HEK293T (cell line): ENCODE measurements at regions not wholly inside any gene's neighbourhood (a gene's known extent, or its start where the extent isn't known, plus 50 kb on each side); places are given as distances from the start of the nearest gene placed in this dataset.

Experiments used
- CTCF ChIA-PET: fragments of 350-600 bp; formaldehyde crosslinking; extraction: SDS; loops from one replicate; lab custom pipeline; 2021; ENCODE audit warnings: antibody characterized with exemption, inconsistent platforms; lab: Yijun Ruan, JAX
- POLR2A ChIA-PET: fragments of 350-600 bp; formaldehyde crosslinking; extraction: SDS; loops from one replicate; lab custom pipeline; 2020; ENCODE audit warnings: antibody characterized with exemption, inconsistent platforms; lab: Yijun Ruan, JAX
- DNase-seq: peaks from one replicate; pipeline ENCODE4 v3.0.0; 2012; ENCODE audit warnings: mixed read lengths; ENCODE audit errors: extremely low spot score
- ARNT ChIP-seq: fragments of 450-650 bp; IDR thresholded peaks from 2 replicates; pipeline ENCODE4 v1.6.1; 2017; ENCODE audit warnings: mild to moderate bottlenecking
- BHLHE40 ChIP-seq: fragments of 450-650 bp; IDR thresholded peaks from 2 replicates; pipeline ENCODE4 v1.6.1; 2016; ENCODE audit warnings: mild to moderate bottlenecking, moderate library complexity, borderline replicate concordance
- CTBP1 ChIP-seq: fragments of 450-650 bp; IDR thresholded peaks from 2 replicates; pipeline ENCODE4 v1.6.1; 2016; ENCODE audit warnings: borderline replicate concordance
- ELF4 ChIP-seq: fragments of 450-650 bp; IDR thresholded peaks from 2 replicates; pipeline ENCODE4 v1.6.1; 2017; ENCODE audit warnings: antibody characterized with exemption
- FOXA1 ChIP-seq: fragments of 450-650 bp; IDR thresholded peaks from 2 replicates; pipeline ENCODE4 v1.6.1; 2016; ENCODE audit warnings: mild to moderate bottlenecking
- FOXK2 ChIP-seq: fragments of 450-650 bp; IDR thresholded peaks from 2 replicates; pipeline ENCODE4 v1.6.1; 2016; ENCODE audit warnings: mild to moderate bottlenecking
- FOXM1 ChIP-seq: fragments of 450-650 bp; IDR thresholded peaks from 2 replicates; pipeline ENCODE4 v1.6.1; 2017; ENCODE audit warnings: mild to moderate bottlenecking, borderline replicate concordance
- HDGF ChIP-seq: fragments of 450-650 bp; IDR thresholded peaks from 2 replicates; pipeline ENCODE4 v1.6.1; 2017; ENCODE audit warnings: antibody characterized with exemption, borderline replicate concordance
- L3MBTL2 ChIP-seq: fragments of 450-650 bp; conservative IDR thresholded peaks from 2 replicates; pipeline ENCODE4 v1.6.1; 2016; ENCODE audit warnings: mild to moderate bottlenecking
- LEF1 ChIP-seq: fragments of 450-650 bp; IDR thresholded peaks from 2 replicates; pipeline ENCODE4 v1.6.1; 2017; ENCODE audit warnings: mild to moderate bottlenecking, borderline replicate concordance
- NFRKB ChIP-seq: fragments of 450-650 bp; IDR thresholded peaks from 2 replicates; pipeline ENCODE4 v1.6.1; 2016; ENCODE audit warnings: mild to moderate bottlenecking, moderate library complexity
- SP1 ChIP-seq: fragments of 450-650 bp; IDR thresholded peaks from 2 replicates; pipeline ENCODE4 v1.6.1; 2017
- SUZ12 ChIP-seq: fragments of 450-650 bp; IDR thresholded peaks from 2 replicates; pipeline ENCODE4 v1.6.1; 2016; ENCODE audit warnings: mild to moderate bottlenecking
- TARDBP ChIP-seq: fragments of 450-650 bp; IDR thresholded peaks from 2 replicates; pipeline ENCODE4 v1.6.1; 2016
- ZNF384 ChIP-seq: fragments of 450-650 bp; IDR thresholded peaks from 2 replicates; pipeline ENCODE4 v1.6.1; 2016
- TF ChIP-seq, protein P1 (sequence below): fragments of 450-650 bp; IDR thresholded peaks from 2 replicates; pipeline ENCODE4 v1.6.1; 2016

DNA sequence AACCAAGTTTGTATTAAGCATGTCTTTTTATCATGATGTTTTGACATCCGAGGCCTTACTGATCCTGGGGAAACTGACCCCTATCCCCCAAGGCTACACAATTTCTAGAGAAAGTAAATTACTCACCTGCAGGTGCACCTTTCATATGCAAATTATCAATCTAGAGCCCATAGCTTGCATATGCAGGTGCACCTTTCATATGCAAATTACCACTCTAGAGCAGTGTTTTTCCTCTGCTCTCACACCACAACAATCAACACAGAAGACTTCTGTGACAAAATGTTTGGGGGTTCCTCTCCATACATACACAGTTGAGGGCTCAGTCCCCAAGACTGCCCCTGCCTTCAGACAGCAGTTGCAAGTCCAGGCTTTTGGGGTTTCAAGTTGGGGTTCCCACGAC lies 203.7 kb upstream of the RORB start:
- ChIA-PET CTCF (no interaction called here), POLR2A (no interaction called here)
- DNase-seq, result no peak
- no peak for TF ChIP-seq TARDBP
- TF ChIP-seq SP1, result no peak
- TF ChIP-seq FOXM1, result no peak
- no peak for TF ChIP-seq NFRKB
- TF ChIP-seq HDGF, result no peak

DNA sequence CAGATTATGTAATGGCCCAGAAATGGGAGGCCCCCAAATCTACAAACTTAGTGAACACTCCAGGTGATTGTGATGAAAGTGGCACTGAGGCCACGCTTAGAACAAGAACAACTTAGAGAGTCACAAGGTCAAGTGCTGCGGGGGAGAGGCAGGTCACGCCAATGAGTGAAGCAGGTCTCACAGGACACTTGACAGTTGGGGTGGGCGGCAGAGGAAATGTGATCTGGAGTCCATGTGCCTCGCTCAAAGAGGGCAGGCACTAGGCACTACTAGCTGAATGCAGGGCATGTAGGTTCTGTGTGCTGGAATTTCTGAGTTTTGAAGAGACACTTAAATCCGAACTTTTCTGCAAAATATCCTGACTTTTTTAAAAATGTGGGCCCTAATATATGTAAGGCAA lies 193.2 kb upstream of the RORB start:
- ChIA-PET CTCF (no interaction called here), POLR2A (no interaction called here)
- TF ChIP-seq TARDBP (no peak), L3MBTL2 (no peak), HDGF (no peak), BHLHE40 (no peak), ARNT (no peak), NFRKB (no peak), SP1 (no peak), SUZ12 (no peak)
- no peak for DNase-seq

DNA sequence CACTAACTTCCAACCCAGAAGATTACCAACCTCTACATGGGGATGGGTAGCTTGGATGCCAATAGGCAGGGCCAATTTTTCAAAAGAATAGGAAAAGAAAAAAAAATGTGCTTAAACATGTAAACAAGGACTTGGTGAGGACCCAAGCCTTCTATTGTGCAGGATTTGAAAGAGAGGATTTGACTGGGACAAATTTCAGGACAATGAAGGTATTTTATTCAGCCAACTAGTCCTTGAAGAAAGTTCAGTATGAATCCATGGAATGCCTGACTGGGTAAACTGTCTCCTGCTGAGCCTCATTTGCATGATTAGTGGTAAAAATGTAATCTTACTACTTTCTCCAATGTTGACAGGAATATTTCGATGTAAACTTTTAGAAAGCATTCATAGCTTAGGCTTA lies 192.5 kb upstream of the RORB start:
- ChIA-PET CTCF (interaction anchor here (0.6 kb wide), 1 partner anchor 677 kb away, joined by 3 read pairs; no protein-coding TSS in a partner anchor), POLR2A (no interaction called here)
- no peak for TF ChIP-seq L3MBTL2
- TF ChIP-seq CTBP1, result no peak
- no peak for TF ChIP-seq SUZ12
- no peak for TF ChIP-seq NFRKB
- TF ChIP-seq FOXA1, result no peak
- TF ChIP-seq FOXM1, result no peak
- TF ChIP-seq SP1, result no peak
- TF ChIP-seq, protein P1, sequence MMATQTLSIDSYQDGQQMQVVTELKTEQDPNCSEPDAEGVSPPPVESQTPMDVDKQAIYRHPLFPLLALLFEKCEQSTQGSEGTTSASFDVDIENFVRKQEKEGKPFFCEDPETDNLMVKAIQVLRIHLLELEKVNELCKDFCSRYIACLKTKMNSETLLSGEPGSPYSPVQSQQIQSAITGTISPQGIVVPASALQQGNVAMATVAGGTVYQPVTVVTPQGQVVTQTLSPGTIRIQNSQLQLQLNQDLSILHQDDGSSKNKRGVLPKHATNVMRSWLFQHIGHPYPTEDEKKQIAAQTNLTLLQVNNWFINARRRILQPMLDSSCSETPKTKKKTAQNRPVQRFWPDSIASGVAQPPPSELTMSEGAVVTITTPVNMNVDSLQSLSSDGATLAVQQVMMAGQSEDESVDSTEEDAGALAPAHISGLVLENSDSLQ, result no peak
- no peak for TF ChIP-seq ZNF384
- TF ChIP-seq LEF1, result no peak
- no peak for TF ChIP-seq HDGF
- no peak for TF ChIP-seq ELF4
- no peak for TF ChIP-seq TARDBP
- TF ChIP-seq ARNT, result no peak
- TF ChIP-seq FOXK2, result no peak
- TF ChIP-seq BHLHE40, result no peak
- DNase-seq, result no peak

GRCh38 chr9:74309654-74310053 lies 187.5 kb upstream of the RORB start:
- POLR2A ChIA-PET, result no interaction called here
- DNase-seq, result no peak
- TF ChIP-seq, protein P1, result no peak
- TF ChIP-seq LEF1, result no peak
- TF ChIP-seq L3MBTL2, result no peak
- TF ChIP-seq BHLHE40, result no peak
- no peak for TF ChIP-seq ZNF384
- no peak for TF ChIP-seq CTBP1
- TF ChIP-seq TARDBP, result no peak
- TF ChIP-seq FOXM1, result no peak
- TF ChIP-seq ELF4, result no peak
- TF ChIP-seq FOXK2, result no peak
- TF ChIP-seq ARNT, result no peak
- no peak for TF ChIP-seq FOXA1
- no peak for TF ChIP-seq NFRKB
- TF ChIP-seq SUZ12, result no peak
- CTCF ChIA-PET, result no interaction called here

DNA sequence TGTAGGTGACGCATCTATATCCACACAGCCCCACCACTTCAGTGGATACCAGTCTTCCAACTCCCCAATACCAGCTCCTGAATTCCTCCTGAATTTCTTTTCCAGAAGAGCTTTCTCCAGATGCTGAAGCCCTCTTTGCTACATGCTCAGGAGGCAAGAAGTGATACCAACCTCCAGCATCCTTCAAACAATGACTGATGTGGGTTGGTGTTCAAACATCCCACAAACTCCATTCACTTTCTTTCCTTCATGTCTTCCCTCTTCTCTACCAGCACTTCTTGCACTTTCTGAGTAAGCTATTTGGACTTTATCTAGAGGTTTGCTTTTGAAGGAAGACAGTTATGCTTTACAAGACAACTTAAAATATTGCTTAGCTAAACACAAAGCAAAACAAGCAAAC lies 179.9 kb upstream of the RORB start:
- ChIA-PET CTCF (no interaction called here), POLR2A (no interaction called here)
- no peak for TF ChIP-seq BHLHE40
- TF ChIP-seq FOXA1, result no peak
- no peak for TF ChIP-seq ARNT
- TF ChIP-seq TARDBP, result no peak
- TF ChIP-seq ELF4, result no peak
- no peak for TF ChIP-seq HDGF
- no peak for TF ChIP-seq L3MBTL2
- TF ChIP-seq LEF1, result no peak
- no peak for TF ChIP-seq NFRKB
- no peak for TF ChIP-seq SUZ12
- no peak for TF ChIP-seq FOXM1
- TF ChIP-seq, protein P1, result no peak
- no peak for TF ChIP-seq SP1
- TF ChIP-seq FOXK2, result no peak
- TF ChIP-seq ZNF384, result no peak
- no peak for TF ChIP-seq CTBP1
- DNase-seq, result no peak

DNA sequence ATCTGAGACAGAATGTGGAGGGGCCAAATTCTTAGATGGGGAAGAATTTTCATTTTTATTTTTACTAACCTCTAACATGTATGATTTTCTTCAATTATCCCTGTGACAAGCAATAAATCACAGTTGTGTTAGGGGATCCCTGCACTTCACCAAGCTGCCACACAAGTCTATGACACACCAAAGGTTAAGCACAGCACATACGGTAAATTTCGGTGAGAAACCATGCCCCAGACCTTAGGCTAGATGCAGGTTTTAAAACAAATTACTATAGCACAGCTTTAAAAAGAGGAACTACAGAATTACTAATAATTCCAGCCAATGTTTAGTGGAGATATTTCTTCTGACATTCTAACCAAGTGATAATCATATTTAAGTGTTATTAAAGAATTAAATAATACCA lies 175.7 kb upstream of the RORB start:
- ChIA-PET CTCF (no interaction called here), POLR2A (no interaction called here)
- TF ChIP-seq ZNF384 (no peak), NFRKB (no peak), ARNT (no peak), FOXK2 (no peak), TARDBP (no peak), FOXM1 (no peak), FOXA1 (no peak), LEF1 (no peak)
- DNase-seq, result no peak
